Mesendoderm (in vitro differentiated cells): ENCODE measurements at regions not wholly inside any gene's neighbourhood (a gene's known extent, or its start where the extent isn't known, plus 50 kb on each side); places are given as distances from the start of the nearest gene placed in this dataset.

Source experiments
- DNase-seq: peaks from one replicate; pipeline ENCODE4 v3.0.0; 2013
- H2AK5ac ChIP-seq: 2 replicates; pipeline ENCODE4 v1.6.1; 2013; ENCODE audit warnings: low read length, inconsistent platforms
- H2BK120ac ChIP-seq: 2 replicates; pipeline ENCODE4 v1.6.1; 2013; ENCODE audit warnings: low read depth, mild to moderate bottlenecking, low read length, moderate library complexity, mixed read lengths
- H2BK15ac ChIP-seq: replicated peaks from 2 replicates; pipeline ENCODE4 v1.6.1; 2013; ENCODE audit warnings: low read depth, mild to moderate bottlenecking, moderate library complexity
- H2BK5ac ChIP-seq: 2 replicates; pipeline ENCODE4 v1.6.1; 2013; ENCODE audit warnings: low read length, inconsistent platforms
- H3K18ac ChIP-seq: 2 replicates; pipeline ENCODE4 v1.6.1; 2013; ENCODE audit warnings: mild to moderate bottlenecking, low read length, mixed read lengths
- H3K23ac ChIP-seq: one replicate; pipeline ENCODE4 v1.6.1; 2013; ENCODE audit warnings: low read length
- H3K27ac ChIP-seq: 2 replicates; pipeline ENCODE4 v1.5.1; 2013; ENCODE audit warnings: low read depth, mild to moderate bottlenecking, inconsistent platforms, low read length, moderate library complexity
- H3K27me3 ChIP-seq: 2 replicates; pipeline ENCODE4 v1.6.1; 2013; ENCODE audit warnings: low read length, control low read depth, mild to moderate bottlenecking, inconsistent platforms; ENCODE audit not compliant: insufficient read depth, poor library complexity
- H3K36me3 ChIP-seq: 2 replicates; pipeline ENCODE4 v1.6.1; 2013; ENCODE audit warnings: low read length, inconsistent platforms; ENCODE audit not compliant: control insufficient read depth, insufficient read depth
- H3K4ac ChIP-seq: one replicate; pipeline ENCODE4 v1.6.1; 2013; ENCODE audit warnings: low read depth, mild to moderate bottlenecking, low read length, moderate library complexity
- H3K4me1 ChIP-seq: 2 replicates; pipeline ENCODE4 v1.6.1; 2013; ENCODE audit warnings: low read depth, low read length, inconsistent platforms; ENCODE audit not compliant: control insufficient read depth
- H3K4me2 ChIP-seq: 2 replicates; pipeline ENCODE4 v1.6.1; 2013; ENCODE audit warnings: low read length
- H3K4me3 ChIP-seq: 2 replicates; pipeline ENCODE4 v1.5.1; 2013; ENCODE audit warnings: mild to moderate bottlenecking, low read length
- H3K56ac ChIP-seq: one replicate; pipeline ENCODE4 v1.6.1; 2013; ENCODE audit warnings: low read length
- H3K79me1 ChIP-seq: 2 replicates; pipeline ENCODE4 v1.6.1; 2013; ENCODE audit warnings: low read length, inconsistent platforms
- H3K79me2 ChIP-seq: 2 replicates; pipeline ENCODE4 v1.6.1; 2013; ENCODE audit warnings: mild to moderate bottlenecking, low read length; ENCODE audit not compliant: control insufficient read depth, insufficient read depth
- H3K9ac ChIP-seq: 2 replicates; pipeline ENCODE4 v1.6.1; 2013; ENCODE audit warnings: low read length, inconsistent platforms
- H4K5ac ChIP-seq: one replicate; pipeline ENCODE4 v1.6.1; 2013; ENCODE audit warnings: low read length
- H4K8ac ChIP-seq: one replicate; pipeline ENCODE4 v1.6.1; 2013; ENCODE audit warnings: low read depth, mild to moderate bottlenecking, control low read depth, low read length, moderate library complexity
- WGBS: extraction: QIAGEN DNeasy Blood & Tissue Kit; methylation state at CpG from one replicate; pipeline ENCODE4 v1.1.7; 2013; ENCODE audit warnings: low lambda C conversion rate, missing lambda C conversion rate; ENCODE audit not compliant: insufficient coverage; ENCODE audit errors: extremely low coverage; 5-methylcytosine and 5-hydroxymethylcytosine counted together

DNA sequence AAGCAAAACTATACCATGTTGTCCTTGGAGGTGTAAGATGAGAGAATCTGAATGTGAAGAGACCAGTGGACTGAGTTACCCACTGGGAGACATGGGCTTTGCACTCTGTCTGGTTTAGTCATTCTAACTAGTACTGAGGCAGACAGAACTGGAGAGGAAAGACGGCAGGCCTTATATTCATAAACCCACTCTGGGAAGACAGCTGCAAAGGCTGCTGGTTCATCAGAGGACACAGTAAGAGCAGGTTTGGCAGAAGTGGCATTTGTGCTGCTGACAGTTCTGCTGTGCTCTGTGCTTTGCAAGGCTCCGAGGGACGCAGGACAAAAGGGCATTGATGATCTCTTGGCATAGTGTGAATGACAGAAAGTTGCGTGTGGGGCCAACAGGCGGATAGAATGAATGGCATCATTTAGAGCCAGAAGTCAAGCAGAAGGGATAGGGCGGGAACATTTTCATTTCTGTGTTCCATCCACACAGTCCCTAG lies 142.3 kb upstream of the TENT5A start:
- H2BK120ac ChIP-seq = no peak overlapping the region
- no peak overlapping the region for H3K4me3 ChIP-seq
- no peak overlapping the region for H4K5ac ChIP-seq
- H2BK15ac ChIP-seq = no peak overlapping the region
- H3K56ac ChIP-seq = peak overlapping the region; percentile 27
- no peaks in the 10 kb centered on the region for H3K27me3 ChIP-seq
- no peak overlapping the region for H3K23ac ChIP-seq
- no peak overlapping the region for H3K18ac ChIP-seq
- no peak overlapping the region for H4K8ac ChIP-seq
- H3K27ac ChIP-seq = no peak overlapping the region
- H3K4me2 ChIP-seq = no peak overlapping the region
- DNase-seq = no peak
- no peaks in the 10 kb centered on the region for H3K79me1 ChIP-seq
- peak overlapping the region; percentile 27 for H2AK5ac ChIP-seq
- no peaks in the 10 kb centered on the region for H3K79me2 ChIP-seq
- H3K4ac ChIP-seq = no peak overlapping the region
- H3K4me1 ChIP-seq = no peaks in the 10 kb centered on the region
- H2BK5ac ChIP-seq = no peak overlapping the region
- H3K9ac ChIP-seq = no peak overlapping the region
- WGBS = no CpG with 5 or more reads among the region's 6 CpGs
- no peaks in the 10 kb centered on the region for H3K36me3 ChIP-seq

DNA sequence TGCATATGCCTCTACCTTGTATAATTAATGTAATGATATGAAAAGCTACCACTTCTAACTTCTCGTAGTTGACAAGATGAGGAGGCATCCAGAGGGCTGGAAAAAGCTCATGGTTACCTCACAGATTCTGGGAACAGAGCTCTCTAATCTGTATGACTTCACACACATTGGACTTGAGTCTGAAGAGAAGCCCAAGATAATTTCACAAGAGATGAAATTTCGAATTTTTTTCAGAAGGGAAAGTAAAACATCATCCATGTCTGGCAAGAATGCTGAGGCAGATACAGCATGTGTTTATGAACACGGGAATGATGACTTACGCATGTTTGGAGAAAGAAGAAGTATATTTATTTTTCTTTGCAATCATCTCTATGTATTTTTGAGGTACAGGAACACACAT lies 141.8 kb upstream of the TENT5A start:
- WGBS = no CpG with 5 or more reads among the region's 4 CpGs
- no peak overlapping the region for H3K27ac ChIP-seq
- H3K4me1 ChIP-seq = no peaks in the 10 kb centered on the region
- no peak overlapping the region for H3K9ac ChIP-seq
- no peak overlapping the region for H3K4me2 ChIP-seq
- no peak overlapping the region for H3K4me3 ChIP-seq
- DNase-seq = no peak
- H4K5ac ChIP-seq = no peak overlapping the region
- no peak overlapping the region for H3K18ac ChIP-seq
- no peaks in the 10 kb centered on the region for H3K36me3 ChIP-seq
- H3K4ac ChIP-seq = no peak overlapping the region
- H3K23ac ChIP-seq = no peak overlapping the region
- no peak overlapping the region for H4K8ac ChIP-seq
- no peaks in the 10 kb centered on the region for H3K27me3 ChIP-seq
- no peak overlapping the region for H2BK5ac ChIP-seq
- H3K79me2 ChIP-seq = no peaks in the 10 kb centered on the region
- no peak overlapping the region for H2BK120ac ChIP-seq
- no peaks in the 10 kb centered on the region for H3K79me1 ChIP-seq
- no peak overlapping the region for H3K56ac ChIP-seq
- H2BK15ac ChIP-seq = no peak overlapping the region
- no peak overlapping the region for H2AK5ac ChIP-seq

DNA sequence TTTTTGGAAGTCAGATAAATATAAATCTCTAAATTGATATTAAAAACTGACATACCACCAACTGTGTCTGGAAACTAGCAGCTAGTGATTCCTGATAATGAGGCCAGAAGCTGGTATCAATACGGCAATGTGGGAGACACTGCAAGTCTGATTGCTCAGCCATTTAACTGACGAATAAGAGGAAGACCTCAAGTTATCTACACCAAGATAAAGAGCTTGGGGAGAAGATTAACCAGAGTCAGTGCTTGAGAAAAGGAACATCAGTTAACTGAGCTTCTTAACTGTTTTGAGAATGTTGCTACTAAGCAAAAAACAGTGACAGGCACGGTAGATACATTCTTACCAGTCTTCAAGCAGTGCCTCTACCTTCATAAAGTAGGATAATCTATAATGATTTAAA lies 140.4 kb upstream of the TENT5A start:
- WGBS = no CpG with 5 or more reads among the region's 3 CpGs
- H3K56ac ChIP-seq = no peak overlapping the region
- H4K8ac ChIP-seq = no peak overlapping the region
- no peak overlapping the region for H3K27ac ChIP-seq
- H3K27me3 ChIP-seq = no peaks in the 10 kb centered on the region
- no peak overlapping the region for H3K18ac ChIP-seq
- H3K4me2 ChIP-seq = no peak overlapping the region
- H2BK15ac ChIP-seq = no peak overlapping the region
- DNase-seq = peak; percentile 87
- no peaks in the 10 kb centered on the region for H3K36me3 ChIP-seq
- no peaks in the 10 kb centered on the region for H3K79me2 ChIP-seq
- H3K23ac ChIP-seq = no peak overlapping the region
- H2BK120ac ChIP-seq = no peak overlapping the region
- H3K9ac ChIP-seq = no peak overlapping the region
- H2AK5ac ChIP-seq = no peak overlapping the region
- H4K5ac ChIP-seq = no peak overlapping the region
- H3K79me1 ChIP-seq = no peaks in the 10 kb centered on the region
- H3K4ac ChIP-seq = no peak overlapping the region
- H2BK5ac ChIP-seq = no peak overlapping the region
- H3K4me3 ChIP-seq = no peak overlapping the region
- no peaks in the 10 kb centered on the region for H3K4me1 ChIP-seq

DNA sequence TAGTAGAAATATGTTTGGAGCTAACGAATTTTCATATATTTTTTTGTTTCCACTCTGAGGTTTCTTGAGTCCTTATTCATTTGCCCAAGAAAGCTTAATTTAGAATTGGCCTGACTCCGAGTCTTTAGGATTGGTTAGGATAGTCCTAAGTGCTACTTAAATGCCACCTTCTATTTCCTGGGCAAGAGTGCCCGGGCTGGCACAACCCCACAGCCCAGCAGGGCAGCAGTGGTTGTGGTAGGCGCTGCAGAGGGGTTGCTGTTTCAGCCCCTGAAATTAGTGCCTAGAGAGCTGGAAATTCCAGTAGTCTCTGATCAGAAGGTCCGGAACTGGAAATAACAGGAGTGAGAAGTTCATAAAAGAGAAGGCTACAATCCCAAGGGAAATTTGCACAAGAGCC lies 139.4 kb upstream of the TENT5A start:
- no peak overlapping the region for H4K5ac ChIP-seq
- no peak overlapping the region for H4K8ac ChIP-seq
- no peak overlapping the region for H2BK15ac ChIP-seq
- no peak overlapping the region for H3K4me3 ChIP-seq
- no peaks in the 10 kb centered on the region for H3K27me3 ChIP-seq
- H3K79me1 ChIP-seq = no peaks in the 10 kb centered on the region
- no peak overlapping the region for H2AK5ac ChIP-seq
- H3K79me2 ChIP-seq = no peaks in the 10 kb centered on the region
- no peak overlapping the region for H3K56ac ChIP-seq
- no peak overlapping the region for H3K4me2 ChIP-seq
- no peak overlapping the region for H3K9ac ChIP-seq
- H3K23ac ChIP-seq = no peak overlapping the region
- H2BK120ac ChIP-seq = no peak overlapping the region
- WGBS = no CpG with 5 or more reads among the region's 5 CpGs
- H2BK5ac ChIP-seq = no peak overlapping the region
- no peaks in the 10 kb centered on the region for H3K36me3 ChIP-seq
- no peaks in the 10 kb centered on the region for H3K4me1 ChIP-seq
- H3K27ac ChIP-seq = no peak overlapping the region
- no peak overlapping the region for H3K4ac ChIP-seq
- H3K18ac ChIP-seq = peak overlapping the region; percentile 68
- no peak for DNase-seq

DNA sequence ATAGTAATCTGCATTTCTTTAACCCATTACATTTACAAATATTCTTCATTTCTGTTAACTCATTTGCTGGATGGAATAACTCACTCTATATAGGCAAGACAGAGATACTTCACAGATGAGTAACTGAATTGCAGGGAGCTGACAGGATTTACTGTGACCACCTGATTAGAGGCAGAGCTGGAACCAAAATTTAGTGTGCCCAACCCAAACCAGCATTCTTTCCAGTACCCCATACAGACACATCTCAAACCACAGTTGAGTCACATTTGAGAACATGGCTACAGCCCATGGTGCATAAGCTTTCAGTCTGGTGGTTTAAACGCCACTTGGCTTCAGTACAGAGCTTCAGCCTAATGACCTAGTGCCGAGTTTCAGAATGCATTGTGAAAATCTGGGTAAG lies 138.4 kb upstream of the TENT5A start:
- Histone ChIP-seq H2AK5ac (peak overlapping the region; percentile 39), H3K4me3 (no peak overlapping the region), H3K4me2 (no peak overlapping the region), H2BK120ac (no peak overlapping the region), H2BK5ac (no peak overlapping the region), H3K4ac (no peak overlapping the region), H3K23ac (no peak overlapping the region), H3K9ac (no peak overlapping the region), H4K5ac (no peak overlapping the region), H3K79me1 (no peaks in the 10 kb centered on the region), H3K4me1 (no peaks in the 10 kb centered on the region), H4K8ac (no peak overlapping the region), H3K56ac (no peak overlapping the region), H3K36me3 (no peaks in the 10 kb centered on the region), H3K27ac (no peak overlapping the region), H2BK15ac (no peak overlapping the region), H3K27me3 (no peaks in the 10 kb centered on the region), H3K18ac (no peak overlapping the region), H3K79me2 (no peaks in the 10 kb centered on the region)
- WGBS = no CpG with 5 or more reads among the region's 2 CpGs
- DNase-seq = no peak

DNA sequence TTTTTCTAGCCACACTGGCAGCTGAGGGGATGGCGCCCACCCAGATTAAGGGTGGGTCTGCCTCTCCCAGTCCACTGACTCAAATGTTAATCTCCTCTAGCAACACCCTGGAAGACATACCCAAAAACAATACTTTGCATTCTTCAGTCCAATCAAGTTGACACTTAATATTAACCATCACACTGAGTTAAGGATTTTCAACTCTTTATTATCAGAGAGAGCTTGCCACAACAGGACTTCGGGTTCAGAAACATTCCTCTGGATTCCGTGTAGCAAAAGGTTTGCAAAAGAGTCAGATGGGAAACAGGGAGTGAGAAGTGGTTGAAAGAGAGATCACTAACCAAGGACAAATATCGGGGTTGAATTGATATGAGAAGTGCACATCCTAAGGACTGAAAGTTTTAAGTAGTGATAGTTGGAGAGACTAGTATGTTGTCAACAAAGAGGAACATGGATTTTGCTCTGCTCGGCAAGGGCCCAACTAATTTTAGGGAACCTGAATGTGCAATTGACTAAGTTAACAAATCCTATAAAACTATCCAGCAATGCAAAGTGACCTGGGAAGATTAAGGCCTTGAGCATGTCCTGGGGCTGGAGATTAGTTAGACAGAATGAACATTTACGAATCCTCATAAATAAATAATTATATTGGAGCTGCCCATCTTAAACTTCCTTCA lies 137.0 kb upstream of the TENT5A start:
- Histone ChIP-seq H2AK5ac (no peak overlapping the region), H2BK120ac (no peak overlapping the region), H3K4me3 (no peak overlapping the region), H3K4me2 (no peak overlapping the region), H3K4me1 (no peaks in the 10 kb centered on the region), H4K8ac (no peak overlapping the region), H3K79me2 (no peaks in the 10 kb centered on the region), H2BK5ac (no peak overlapping the region), H3K23ac (no peak overlapping the region), H3K79me1 (no peaks in the 10 kb centered on the region), H2BK15ac (no peak overlapping the region), H3K27ac (no peak overlapping the region), H4K5ac (no peak overlapping the region), H3K9ac (no peak overlapping the region), H3K4ac (no peak overlapping the region), H3K27me3 (no peaks in the 10 kb centered on the region), H3K18ac (no peak overlapping the region), H3K36me3 (no peaks in the 10 kb centered on the region), H3K56ac (no peak overlapping the region)
- no peak for DNase-seq
- no CpG with 5 or more reads among the region's 6 CpGs for WGBS
